ENCODE measurements at regions not wholly inside any gene's neighbourhood (a gene's known extent, or its start where the extent isn't known, plus 50 kb on each side); places are given as distances from the start of the nearest gene placed in this dataset.

GRCh38 chr6:90415178-90415577, 118.5 kb upstream of the BACH2 start:
- POLR2A ChIA-PET (ENCODE audit: low non-redundant PET): no interaction called here
- Histone ChIP-seq H3K4me1 (ENCODE audit: insufficient read depth, low read length, poor library complexity, severe bottlenecking) (no peaks in the 10 kb centered on the region), H3K36me3 (ENCODE audit: insufficient read depth, low read length, poor library complexity, severe bottlenecking) (no peaks in the 10 kb centered on the region), H3K9me3 (ENCODE audit: low read depth, low read length, poor library complexity, severe bottlenecking) (no peaks in the 10 kb centered on the region), H3K27me3 (replicated peaks; ENCODE audit: insufficient read depth, low read depth, low read length, poor library complexity) (no peaks in the 10 kb centered on the region), H3K4me3 (ENCODE audit: low read depth, low read length, poor library complexity, severe bottlenecking) (no peak overlapping the region), H3K27ac (ENCODE audit: low read depth, low read length, poor library complexity, severe bottlenecking) (no peak overlapping the region)
- no TSS peak for BruUV-seq (replicated peaks)
- TF ChIP-seq EZH2 (IDR thresholded peaks at IDR 0.05; ENCODE audit: borderline replicate concordance, low read depth, low read length, poor library complexity, severe bottlenecking): no peak
- TF ChIP-seq, protein P1, sequence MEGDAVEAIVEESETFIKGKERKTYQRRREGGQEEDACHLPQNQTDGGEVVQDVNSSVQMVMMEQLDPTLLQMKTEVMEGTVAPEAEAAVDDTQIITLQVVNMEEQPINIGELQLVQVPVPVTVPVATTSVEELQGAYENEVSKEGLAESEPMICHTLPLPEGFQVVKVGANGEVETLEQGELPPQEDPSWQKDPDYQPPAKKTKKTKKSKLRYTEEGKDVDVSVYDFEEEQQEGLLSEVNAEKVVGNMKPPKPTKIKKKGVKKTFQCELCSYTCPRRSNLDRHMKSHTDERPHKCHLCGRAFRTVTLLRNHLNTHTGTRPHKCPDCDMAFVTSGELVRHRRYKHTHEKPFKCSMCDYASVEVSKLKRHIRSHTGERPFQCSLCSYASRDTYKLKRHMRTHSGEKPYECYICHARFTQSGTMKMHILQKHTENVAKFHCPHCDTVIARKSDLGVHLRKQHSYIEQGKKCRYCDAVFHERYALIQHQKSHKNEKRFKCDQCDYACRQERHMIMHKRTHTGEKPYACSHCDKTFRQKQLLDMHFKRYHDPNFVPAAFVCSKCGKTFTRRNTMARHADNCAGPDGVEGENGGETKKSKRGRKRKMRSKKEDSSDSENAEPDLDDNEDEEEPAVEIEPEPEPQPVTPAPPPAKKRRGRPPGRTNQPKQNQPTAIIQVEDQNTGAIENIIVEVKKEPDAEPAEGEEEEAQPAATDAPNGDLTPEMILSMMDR (conservative IDR thresholded peaks at IDR 0.05; ENCODE audit: low read depth, low read length): no peak
- CTCF ChIA-PET: no interaction called here
- no peak for DNase-seq (ENCODE audit: low spot score)
- intact Hi-C loops (cut with micrococcal nuclease; ENCODE audit: unreplicated experiment): no loop called here

- ChIA-PET POLR2A (ENCODE audit: low non-redundant PET) (no interaction called here), CTCF (no interaction called here)
- Histone ChIP-seq H3K4me3 (ENCODE audit: low read depth, low read length, poor library complexity, severe bottlenecking) (no peak overlapping the region), H3K4me1 (ENCODE audit: insufficient read depth, low read length, poor library complexity, severe bottlenecking) (no peaks in the 10 kb centered on the region), H3K27me3 (replicated peaks; ENCODE audit: insufficient read depth, low read depth, low read length, poor library complexity) (no peaks in the 10 kb centered on the region), H3K36me3 (ENCODE audit: insufficient read depth, low read length, poor library complexity, severe bottlenecking) (no peaks in the 10 kb centered on the region), H3K27ac (ENCODE audit: low read depth, low read length, poor library complexity, severe bottlenecking) (no peak overlapping the region), H3K9me3 (ENCODE audit: low read depth, low read length, poor library complexity, severe bottlenecking) (no peaks in the 10 kb centered on the region)
- intact Hi-C loops (cut with micrococcal nuclease; ENCODE audit: unreplicated experiment): no loop called here
- no peak for DNase-seq (ENCODE audit: low spot score)
- no TSS peak for BruUV-seq (replicated peaks)
- TF ChIP-seq EZH2 (IDR thresholded peaks at IDR 0.05; ENCODE audit: borderline replicate concordance, low read depth, low read length, poor library complexity, severe bottlenecking): no peak
- TF ChIP-seq, protein P1 (conservative IDR thresholded peaks at IDR 0.05; ENCODE audit: low read depth, low read length): no peak
Observed at GRCh38 chr6:90414352-90414751, 117.7 kb upstream of the BACH2 start.

DNA sequence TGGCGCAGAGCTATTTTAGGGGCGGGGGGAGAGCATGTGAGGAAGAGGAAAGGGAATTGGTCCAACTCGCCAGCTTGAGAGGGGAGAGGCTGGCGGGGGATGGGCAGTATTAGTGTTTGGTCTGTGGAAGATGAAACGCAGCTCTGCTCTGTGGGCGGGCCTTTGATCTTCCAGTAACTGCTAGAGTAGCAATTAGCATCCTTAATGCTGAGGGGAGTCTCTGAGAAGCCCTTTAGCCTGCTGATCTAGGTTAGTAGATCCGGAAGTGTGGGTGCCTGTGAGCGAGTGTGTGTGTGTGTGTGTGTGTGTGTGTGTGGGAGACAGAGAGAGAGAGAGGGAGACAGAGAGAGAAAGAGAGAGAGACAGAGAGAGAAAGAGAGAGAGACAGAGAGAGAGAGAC, 117.2 kb upstream of the BACH2 start:
- TF ChIP-seq, protein P1 (conservative IDR thresholded peaks at IDR 0.05; ENCODE audit: low read depth, low read length): no peak
- no peak for TF ChIP-seq EZH2 (IDR thresholded peaks at IDR 0.05; ENCODE audit: borderline replicate concordance, low read depth, low read length, poor library complexity, severe bottlenecking)
- POLR2A ChIA-PET (ENCODE audit: low non-redundant PET): no interaction called here
- intact Hi-C loops (cut with micrococcal nuclease; ENCODE audit: unreplicated experiment): no loop called here
- Histone ChIP-seq H3K4me3 (ENCODE audit: low read depth, low read length, poor library complexity, severe bottlenecking) (peak overlapping the region; percentile 26), H3K4me1 (ENCODE audit: insufficient read depth, low read length, poor library complexity, severe bottlenecking) (no peaks in the 10 kb centered on the region), H3K36me3 (ENCODE audit: insufficient read depth, low read length, poor library complexity, severe bottlenecking) (no peaks in the 10 kb centered on the region), H3K27ac (ENCODE audit: low read depth, low read length, poor library complexity, severe bottlenecking) (no peak overlapping the region), H3K9me3 (ENCODE audit: low read depth, low read length, poor library complexity, severe bottlenecking) (no peaks in the 10 kb centered on the region), H3K27me3 (replicated peaks; ENCODE audit: insufficient read depth, low read depth, low read length, poor library complexity) (no peaks in the 10 kb centered on the region)
- BruUV-seq (replicated peaks): no TSS peak
- peak; percentile 68 for DNase-seq (ENCODE audit: low spot score)
- CTCF ChIA-PET: interaction anchor here (0.6 kb wide), 1 partner anchor 65 kb away, joined by 3 read pairs; no protein-coding TSS in a partner anchor
